K562 (cell line): ENCODE measurements at regions not wholly inside any gene's neighbourhood (a gene's known extent, or its start where the extent isn't known, plus 50 kb on each side); places are given as distances from the start of the nearest gene placed in this dataset.

Source experiments
- ATAC-seq: fragments of 200-7000 bp; cut with Tn5 transposase; 3 replicates; pipeline ENCODE4 v1.9.1; 2020; ENCODE audit warnings: moderate library complexity
- BruUV-seq: library from RNA; stranded (reverse); fragments of 400-500 nt; replicated peaks from 2 replicates; lab custom pipeline; 2021; lab: Mats Ljungman, UMichigan
- CTCF ChIA-PET: fragments of 300-600 bp; formaldehyde crosslinking; extraction: SDS; loops from one replicate; lab custom pipeline; 2021; ENCODE audit warnings: low intra/inter-chr PET ratio; lab: Yijun Ruan, JAX
- POLR2A ChIA-PET: fragments of 300-600, 350-650 bp; sonication (Branson Sonifier 250); formaldehyde crosslinking; extraction: SDS; loops from one replicate; lab custom pipeline; 2021; ENCODE audit warnings: antibody characterized with exemption, inconsistent platforms; lab: Yijun Ruan, JAX
- DNase-seq, 4 experiments: peaks; one replicate each; pipeline versions ENCODE4 v3.0.0 to v3.0.0-alpha.2; 2011 to 2018; ENCODE audit warnings: low spot score in 3 of 4, mixed read lengths in 3 of 4; ENCODE audit errors: extremely low read depth in 1 of 4
- FAIRE-seq: peaks from 2 replicates; lab custom pipeline; 2011; peaks lifted over from hg19 to GRCh38; lab: Jason Lieb, UNC
- H2AFZ ChIP-seq: 2 replicates; pipeline ENCODE4 v1.6.0; 2011; ENCODE audit warnings: low read depth, low read length, control low read depth, inconsistent platforms
- H3K27ac ChIP-seq: fragments of 200-600 bp; 3 replicates; pipeline ENCODE4 v1.8.0; 2011; ENCODE audit warnings: low read depth, mild to moderate bottlenecking, control low read depth, inconsistent platforms, low read length, moderate library complexity, mixed read lengths; ENCODE audit errors: extremely low read depth
- H3K27me3 ChIP-seq, 2 experiments: fragments of 300-600 bp in 1 of 2; 2 replicates in 1 of 2; 3 replicates in 1 of 2; pipeline versions ENCODE4 v1.6.0 to v1.8.0; 2011; ENCODE audit warnings: inconsistent platforms in 2 of 2, low read length in 2 of 2, mild to moderate bottlenecking in 1 of 2, mixed read lengths in 1 of 2, moderate library complexity in 1 of 2; ENCODE audit not compliant: control insufficient read depth in 2 of 2, insufficient read depth in 2 of 2
- H3K36me3 ChIP-seq: fragments of 300-600 bp; 3 replicates; pipeline ENCODE4 v1.8.0; 2011; ENCODE audit warnings: mild to moderate bottlenecking, low read length, inconsistent platforms; ENCODE audit not compliant: control insufficient read depth, insufficient read depth
- H3K4me1 ChIP-seq, 2 experiments: fragments of 200-600 bp in 1 of 2; replicated peaks in 1 of 2; 2 replicates in 1 of 2; 3 replicates in 1 of 2; pipeline versions ENCODE4 v1.5.1 to v1.8.0; 2011; ENCODE audit warnings: inconsistent platforms in 2 of 2, low read length in 2 of 2, mild to moderate bottlenecking in 1 of 2, mixed read lengths in 1 of 2, moderate library complexity in 1 of 2; ENCODE audit not compliant: control insufficient read depth in 2 of 2, insufficient read depth in 2 of 2
- H3K4me2 ChIP-seq: 2 replicates; pipeline ENCODE4 v1.6.1; 2011; ENCODE audit warnings: low read length, control low read depth, inconsistent platforms, mixed read lengths; ENCODE audit not compliant: insufficient read depth
- H3K4me3 ChIP-seq: fragments of 200-600 bp; sonication (generic), shearing (Covaris generic); 2 replicates; pipeline ENCODE4 v1.5.1; 2016; ENCODE audit warnings: control low read depth, inconsistent platforms
- H3K79me2 ChIP-seq: fragments of 200-600 bp; 3 replicates; pipeline ENCODE4 v1.8.0; 2011; ENCODE audit warnings: low read length, inconsistent platforms; ENCODE audit not compliant: control insufficient read depth, insufficient read depth
- H3K9ac ChIP-seq, 2 experiments: 2 replicates each; pipeline versions ENCODE4 v1.6.0 to v1.6.1; 2011; ENCODE audit warnings: low read depth in 2 of 2, low read length in 2 of 2, control low read depth in 1 of 2, inconsistent platforms in 1 of 2, mild to moderate bottlenecking in 1 of 2, mixed read lengths in 1 of 2; ENCODE audit not compliant: insufficient read depth in 1 of 2
- H3K9me1 ChIP-seq: one replicate; pipeline ENCODE4 v1.6.0; 2011; ENCODE audit warnings: inconsistent platforms, mild to moderate bottlenecking, low read length, moderate library complexity; ENCODE audit not compliant: control insufficient read depth, insufficient read depth
- H3K9me3 ChIP-seq: replicated peaks from 2 replicates; pipeline ENCODE4 v1.5.1; 2011; ENCODE audit warnings: low read depth, low read length, inconsistent platforms; ENCODE audit not compliant: control insufficient read depth, insufficient read depth
- H4K20me1 ChIP-seq: replicated peaks from 2 replicates; pipeline ENCODE4 v1.6.1; 2011; ENCODE audit warnings: low read length, inconsistent platforms, mixed read lengths; ENCODE audit not compliant: control insufficient read depth, insufficient read depth
- CBX3 ChIP-seq, 2 experiments: IDR thresholded peaks; 1 replicate in 1 of 2; 2 replicates in 1 of 2; pipeline ENCODE4 v1.6.1; 2012; ENCODE audit warnings: inconsistent platforms in 2 of 2, low read length in 2 of 2, borderline replicate concordance in 1 of 2, control low read depth in 1 of 2
- EWSR1 ChIP-seq: fragments of 450-650 bp; IDR thresholded peaks from 2 replicates; pipeline ENCODE4 v1.6.1; 2018; ENCODE audit warnings: borderline replicate concordance, mild to moderate bottlenecking, low read depth, moderate library complexity; ENCODE audit not compliant: partially characterized antibody
- FOS ChIP-seq: IDR thresholded peaks from 3 replicates; pipeline ENCODE4 v1.6.1; 2011; ENCODE audit not compliant: insufficient read length; ENCODE audit errors: extremely low read depth
- FUS ChIP-seq: fragments of 200-400 bp; formaldehyde crosslinking; optimal IDR thresholded peaks from 2 replicates; pipeline ENCODE3; 2017; ENCODE audit warnings: low read depth, low read length
- MAX ChIP-seq: sonication (generic); formaldehyde crosslinking; IDR thresholded peaks from 2 replicates; pipeline ENCODE4 v1.9.0; 2022; ENCODE audit warnings: mild to moderate bottlenecking, missing genetic modification reagents
- NFIX ChIP-seq: fragments of 250-450 bp; sonication (Bioruptor Pico); IDR thresholded peaks from 2 replicates; pipeline ENCODE4 v1.4.0; 2020; ENCODE audit warnings: low read depth, mild to moderate bottlenecking, moderate library complexity
- PCBP2 ChIP-seq: fragments of 200-400 bp; formaldehyde crosslinking; IDR thresholded peaks from 2 replicates; pipeline ENCODE4 v1.6.1; 2018; ENCODE audit warnings: low read length, low read depth, mild to moderate bottlenecking, moderate library complexity; ENCODE audit not compliant: poor library complexity, severe bottlenecking
- PURB ChIP-seq: sonication (generic); formaldehyde crosslinking; IDR thresholded peaks from 2 replicates; pipeline ENCODE4 v1.9.0; 2021; ENCODE audit warnings: low read depth, mild to moderate bottlenecking, missing genetic modification reagents
- SRSF1 ChIP-seq: fragments of 200-400 bp; formaldehyde crosslinking; IDR thresholded peaks from 2 replicates; pipeline ENCODE4 v1.6.1; 2017; ENCODE audit warnings: mild to moderate bottlenecking, low read depth, low read length, moderate library complexity
- TAF7 ChIP-seq: fragments of 450-650 bp; IDR thresholded peaks from 2 replicates; pipeline ENCODE4 v1.6.1; 2016; ENCODE audit warnings: missing genetic modification characterization, missing compliant biosample characterization
- TFAP4 ChIP-seq: sonication (generic); formaldehyde crosslinking; IDR thresholded peaks from 2 replicates; pipeline ENCODE4 v1.8.0; 2022; ENCODE audit warnings: missing genetic modification reagents, mild to moderate bottlenecking, moderate library complexity, borderline replicate concordance
- ZBTB17 ChIP-seq: fragments of 450-650 bp; formaldehyde crosslinking; IDR thresholded peaks from 2 replicates; pipeline ENCODE4 v1.4.0; 2020; ENCODE audit warnings: mild to moderate bottlenecking
- ZC3H11A ChIP-seq: IDR thresholded peaks from 2 replicates; pipeline ENCODE4 v1.6.1; 2012; ENCODE audit warnings: low read depth, low read length, improper control_type of control experiment
- ZFP36 ChIP-seq: fragments of 150-350 bp; IDR thresholded peaks from 2 replicates; pipeline ENCODE4 v1.6.1; 2018; ENCODE audit warnings: low read length, low read depth; ENCODE audit not compliant: partially characterized antibody
- ZNF592 ChIP-seq: fragments of 450-650 bp; IDR thresholded peaks from 2 replicates; pipeline ENCODE4 v1.6.1; 2017; ENCODE audit warnings: antibody characterized with exemption, mild to moderate bottlenecking
- ZNF766 ChIP-seq: fragments of 200-800 bp; sonication (Bioruptor generic); conservative IDR thresholded peaks from 2 replicates; pipeline ENCODE4 v1.6.1; 2016; ENCODE audit warnings: missing genetic modification characterization, missing compliant biosample characterization
- WGBS: fragments of 100-300 bp; shearing (Covaris generic); methylation state at CpG from one replicate; pipeline ENCODE4 v1.1.6; 2016; ENCODE audit warnings: low coverage, mixed read lengths; ENCODE audit not compliant: insufficient coverage; ENCODE audit errors: missing lambda C conversion rate; 5-methylcytosine and 5-hydroxymethylcytosine counted together
- in situ Hi-C: fragments of 300-500 bp; cut with MboI; formaldehyde crosslinking; loops from 4 replicates; pipeline ENCODE4 v1.15.0; 2018; ENCODE audit warnings: inconsistent platforms, mixed read lengths
- intact Hi-C: fragments of 100-400 bp; cut with micrococcal nuclease; formaldehyde crosslinking; loops from 2 replicates; pipeline ENCODE4 v1.14.2; 2022

- in situ Hi-C loops (no loop called here), intact Hi-C loops (no loop called here)
- H3K4me1 ChIP-seq, result peaks cover 0 to 4% of the 10 kb centered on the region in 2 experiments; a peak in 3 of 5 replicates
- H3K36me3 ChIP-seq, result no peaks in the 10 kb centered on the region
- no peak overlapping the region for H3K4me3 ChIP-seq
- no peak overlapping the region for H3K27ac ChIP-seq
- CTCF ChIA-PET, result no interaction called here
- BruUV-seq, result no TSS peak
- ATAC-seq (no peak), DNase-seq (no peak), FAIRE-seq (no peak)
- H3K79me2 ChIP-seq, result no peaks in the 10 kb centered on the region
- H3K4me2 ChIP-seq, result no peak overlapping the region
- POLR2A ChIA-PET, result no interaction called here
- no peaks in the 10 kb centered on the region for H4K20me1 ChIP-seq
- peaks cover 13 to 70% of the 10 kb centered on the region in 2 experiments for H3K27me3 ChIP-seq
- TF ChIP-seq ZNF766 (CRISPR knock-in tag) (no peak), ZNF592 (no peak), FUS (no peak), TAF7 (tag) (no peak), FOS (no peak), NFIX (no peak), ZC3H11A (no peak), ZBTB17 (no peak), ZFP36 (no peak), MAX (CRISPR knock-in tag) (no peak), PCBP2 (no peak), EWSR1 (no peak), TFAP4 (CRISPR knock-in tag) (no peak), CBX3 (IDR thresholded peaks at IDR 0.05; ENCODE audit: borderline replicate concordance in 1 of 2, low read length in 2 of 2) (no peak), SRSF1 (no peak), PURB (CRISPR knock-in tag) (no peak)
- no peak overlapping the region for H3K9ac ChIP-seq
- no peak overlapping the region for H2AFZ ChIP-seq
- H3K9me3 ChIP-seq, result no peaks in the 10 kb centered on the region
- 45% methylated on average over 9 of the region's 10 CpGs for WGBS
- no peaks in the 10 kb centered on the region for H3K9me1 ChIP-seq
Observed at GRCh38 chr11:70021586-70021985, 56.5 kb upstream of the ANO1 start.
